ENCODE measurements at regions not wholly inside any gene's neighbourhood (a gene's known extent, or its start where the extent isn't known, plus 50 kb on each side); places are given as distances from the start of the nearest gene placed in this dataset.

DNA sequence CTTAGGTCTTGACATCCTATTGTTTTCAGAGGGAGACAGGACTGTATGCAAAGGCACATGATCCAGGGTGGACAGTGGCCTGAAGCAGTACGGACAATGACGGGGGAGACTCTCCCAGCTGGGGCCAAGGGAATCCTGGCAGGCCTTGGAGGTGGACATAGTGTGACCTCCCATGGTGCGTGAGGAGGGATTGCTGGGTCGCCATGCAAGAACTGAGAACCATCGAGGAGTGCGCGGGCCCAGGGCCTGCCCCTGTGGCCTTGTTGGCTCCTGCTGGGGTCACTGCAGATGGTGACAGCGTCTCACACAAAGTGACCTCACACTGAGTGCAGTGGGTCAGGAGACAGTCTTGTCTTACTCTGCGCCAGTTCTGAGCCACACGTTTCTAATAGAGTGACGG is 192.4 kb downstream of the GADD45G start:
- no peak for DNase-seq

DNA sequence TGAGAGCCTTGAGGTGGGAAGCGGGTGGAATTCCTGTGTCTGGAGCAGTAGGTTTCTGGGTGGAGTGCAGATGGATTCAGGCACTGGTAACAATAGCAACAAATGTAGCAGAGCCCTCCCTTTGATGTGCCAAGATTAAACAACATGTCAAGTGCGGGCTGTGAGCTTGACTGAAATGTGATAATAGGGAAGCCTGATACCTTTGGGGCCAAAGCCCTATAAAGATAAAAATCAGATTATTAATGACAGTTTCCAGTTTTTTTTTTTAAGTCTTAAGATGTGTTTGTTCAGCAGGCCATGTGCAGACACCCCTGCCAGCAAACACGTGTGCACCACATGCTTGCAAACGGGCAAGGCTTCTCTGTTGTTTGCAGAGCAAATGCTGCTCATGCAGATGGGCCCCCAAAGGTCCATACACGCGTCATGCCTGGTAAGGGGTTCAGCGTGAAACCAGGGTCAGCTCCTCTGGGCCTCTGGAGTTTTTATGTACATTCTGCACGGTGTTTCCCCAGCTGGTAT is 193.2 kb downstream of the GADD45G start:
- DNase-seq = no peak

GRCh38 chr9:89798547-89799120 is 193.8 kb downstream of the GADD45G start:
- DNase-seq = no peak

GRCh38 chr9:89799221-89799620 is 194.4 kb downstream of the GADD45G start:
- DNase-seq = no peak

DNA sequence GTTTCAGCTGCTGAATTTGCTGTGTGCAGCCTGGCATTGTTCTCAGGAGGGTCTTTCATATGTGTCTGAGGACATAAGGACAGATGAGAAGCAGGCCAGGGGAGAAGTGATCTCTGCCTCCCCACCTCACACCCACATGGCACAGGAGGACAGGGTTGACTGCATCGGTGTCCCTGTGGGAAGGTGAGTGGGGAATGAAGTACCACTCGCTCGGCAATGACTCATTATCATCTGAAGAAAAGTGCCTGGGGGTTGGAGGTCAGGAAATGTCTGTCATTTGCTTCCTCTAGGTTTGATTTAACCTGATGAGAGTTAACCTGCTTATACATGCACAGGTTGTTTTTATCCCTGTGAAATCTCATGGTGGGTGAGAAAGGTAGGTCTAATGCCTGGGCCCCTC is 195.0 kb downstream of the GADD45G start:
- DNase-seq = no peak

DNA sequence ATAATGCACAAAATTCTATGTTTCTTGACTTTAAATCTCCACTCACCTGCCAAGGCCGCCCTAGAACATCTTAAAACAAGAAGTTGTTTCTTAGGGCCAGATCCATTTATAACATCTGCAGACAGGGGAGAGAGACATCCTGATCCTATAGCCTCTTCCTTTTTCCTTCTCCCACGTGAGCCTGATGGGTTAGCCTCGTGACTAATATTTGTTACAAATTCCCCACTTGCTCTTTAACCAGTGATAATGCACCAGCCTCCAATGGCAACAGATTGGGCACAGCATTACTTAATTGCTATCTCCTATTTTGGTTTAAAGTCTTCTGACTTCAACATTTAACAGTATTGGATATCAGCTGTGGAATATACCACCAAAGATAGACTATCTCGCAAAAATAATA is 196.5 kb downstream of the GADD45G start:
- DNase-seq = no peak

DNA sequence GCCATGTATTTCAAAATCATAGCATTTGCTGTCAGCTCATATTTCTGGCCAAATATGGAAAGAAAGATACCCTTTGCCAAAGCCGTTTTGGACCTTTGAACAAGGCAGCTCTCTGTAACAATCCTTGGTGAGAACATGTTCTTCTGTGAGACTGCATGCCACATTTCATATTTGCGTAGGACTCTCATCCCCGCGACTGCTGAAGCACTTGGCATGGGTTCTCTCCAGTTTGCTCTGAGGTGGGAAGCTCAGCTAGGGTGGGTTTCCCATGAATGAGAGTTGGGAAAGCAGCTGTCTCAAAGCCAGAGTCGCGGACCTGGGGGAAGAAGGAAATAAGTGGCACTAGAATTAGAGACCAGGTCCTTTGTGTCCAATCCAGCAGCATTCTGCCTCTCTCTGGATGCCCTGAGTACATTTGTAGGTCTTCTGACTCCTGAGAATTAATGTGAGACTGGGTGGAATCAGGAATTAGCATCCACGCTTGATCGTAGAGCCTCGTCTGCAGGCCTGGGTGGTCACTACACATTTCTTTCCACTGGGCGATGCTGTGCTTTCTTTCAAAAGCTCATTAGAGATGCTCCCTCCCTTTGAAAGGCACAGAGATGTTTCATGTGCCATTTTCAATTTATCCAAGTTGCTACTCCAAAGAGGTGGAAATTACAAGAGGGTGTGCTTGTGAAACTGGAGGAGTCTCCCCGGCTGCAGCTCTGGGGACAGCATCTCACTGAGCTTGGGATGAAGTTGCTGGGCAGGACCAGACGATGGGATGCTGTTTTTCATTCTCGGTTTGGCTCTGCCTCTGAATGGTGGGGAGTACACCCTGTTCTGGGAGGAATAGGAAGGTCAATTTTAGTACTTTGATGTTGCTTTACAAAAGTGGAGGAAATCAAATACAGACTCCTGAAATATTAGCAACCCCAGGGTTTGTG is 197.2 kb downstream of the GADD45G start:
- no peak for DNase-seq

- no peak for DNase-seq
Measured at GRCh38 chr9:89802781-89803355, 198.1 kb downstream of the GADD45G start.

DNA sequence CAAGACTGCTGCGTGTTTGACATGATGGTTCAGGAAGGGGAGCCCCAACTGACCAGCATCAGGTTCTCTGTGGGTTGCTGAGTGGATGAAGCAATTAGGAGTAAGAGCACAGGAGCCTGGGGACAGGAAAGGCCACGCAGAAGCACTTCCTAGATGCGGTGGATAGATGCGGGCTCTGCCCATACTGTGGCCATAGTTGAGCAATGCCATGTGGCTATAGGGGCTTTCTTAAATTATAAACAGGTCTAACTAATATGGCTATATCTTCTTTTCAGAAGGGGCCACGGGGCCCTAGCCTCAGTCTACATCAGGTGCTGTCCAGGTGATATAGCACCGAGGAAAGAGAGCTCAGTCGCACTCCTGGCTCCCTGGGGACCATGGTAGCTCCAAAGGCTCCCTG is 198.6 kb downstream of the GADD45G start:
- no peak for DNase-seq

DNA sequence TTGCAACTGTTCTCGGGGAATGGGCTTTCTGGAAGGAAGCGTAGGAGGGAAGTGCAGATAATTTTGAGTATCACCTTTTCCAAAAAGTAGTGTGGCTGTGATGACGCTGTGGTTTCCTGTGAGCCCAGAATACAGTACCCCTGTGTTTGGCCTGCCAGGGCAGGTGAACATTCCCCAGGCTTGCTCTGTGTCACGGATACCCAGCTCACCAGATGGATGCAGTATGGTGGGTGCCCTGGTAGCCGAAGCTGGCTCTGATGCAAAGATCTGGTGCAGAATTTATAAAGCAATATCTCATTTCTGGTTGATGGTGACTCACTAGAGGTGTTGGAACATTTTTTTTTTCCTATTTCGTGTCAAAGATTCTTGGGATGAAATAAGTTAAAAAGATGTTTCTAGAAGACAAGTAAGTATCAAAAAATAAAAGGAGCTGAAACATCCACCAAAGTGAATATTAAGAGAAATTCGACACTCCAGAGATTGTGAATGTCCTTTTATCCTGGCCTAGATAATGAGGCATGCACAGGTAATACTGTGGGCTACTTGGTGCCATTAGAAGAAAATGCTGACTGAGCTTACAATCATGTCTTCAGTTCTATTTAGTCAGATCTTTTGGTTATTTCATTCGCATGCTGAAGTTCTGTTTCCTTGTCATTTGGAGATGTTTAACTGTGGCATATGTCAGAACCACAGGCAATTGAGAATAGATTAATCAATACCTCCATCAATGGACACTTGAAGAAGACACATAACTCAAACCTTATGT is 200.1 kb downstream of the GADD45G start:
- DNase-seq = no peak

DNA sequence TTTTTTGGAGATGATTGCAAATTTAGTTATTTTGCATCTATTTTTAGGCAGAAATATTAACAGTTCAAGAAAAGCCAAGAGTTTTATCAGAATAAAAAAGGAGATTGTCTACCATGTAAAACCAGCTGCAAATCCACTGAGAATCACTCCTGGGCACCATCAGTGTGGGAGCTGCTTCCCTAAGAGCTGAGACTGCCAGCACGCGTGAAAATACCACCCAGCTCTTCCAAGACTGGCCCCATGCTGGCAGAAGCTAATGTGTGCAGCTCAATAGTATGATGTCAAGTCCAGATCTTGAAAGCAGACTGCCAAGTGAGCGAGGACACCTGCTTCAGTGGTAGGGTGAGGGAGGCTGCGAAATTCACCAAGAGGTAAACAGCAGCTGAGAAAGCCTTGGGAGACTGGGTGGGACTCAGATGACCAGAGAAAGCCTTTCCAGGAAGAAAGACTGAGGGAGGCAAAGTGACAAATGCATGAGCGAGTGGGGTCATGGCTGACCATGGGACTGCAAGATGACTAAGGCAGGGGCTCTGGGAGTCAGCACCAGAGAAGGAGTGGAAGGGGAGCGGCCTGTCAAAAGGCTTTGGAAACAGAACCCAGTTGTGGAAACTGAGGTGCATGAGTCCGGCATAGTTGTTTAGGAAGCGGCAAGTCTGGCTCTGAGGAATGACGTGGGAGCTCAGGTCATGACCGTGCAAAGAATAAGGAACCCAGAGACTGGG is 200.9 kb downstream of the GADD45G start:
- no peak for DNase-seq

DNA sequence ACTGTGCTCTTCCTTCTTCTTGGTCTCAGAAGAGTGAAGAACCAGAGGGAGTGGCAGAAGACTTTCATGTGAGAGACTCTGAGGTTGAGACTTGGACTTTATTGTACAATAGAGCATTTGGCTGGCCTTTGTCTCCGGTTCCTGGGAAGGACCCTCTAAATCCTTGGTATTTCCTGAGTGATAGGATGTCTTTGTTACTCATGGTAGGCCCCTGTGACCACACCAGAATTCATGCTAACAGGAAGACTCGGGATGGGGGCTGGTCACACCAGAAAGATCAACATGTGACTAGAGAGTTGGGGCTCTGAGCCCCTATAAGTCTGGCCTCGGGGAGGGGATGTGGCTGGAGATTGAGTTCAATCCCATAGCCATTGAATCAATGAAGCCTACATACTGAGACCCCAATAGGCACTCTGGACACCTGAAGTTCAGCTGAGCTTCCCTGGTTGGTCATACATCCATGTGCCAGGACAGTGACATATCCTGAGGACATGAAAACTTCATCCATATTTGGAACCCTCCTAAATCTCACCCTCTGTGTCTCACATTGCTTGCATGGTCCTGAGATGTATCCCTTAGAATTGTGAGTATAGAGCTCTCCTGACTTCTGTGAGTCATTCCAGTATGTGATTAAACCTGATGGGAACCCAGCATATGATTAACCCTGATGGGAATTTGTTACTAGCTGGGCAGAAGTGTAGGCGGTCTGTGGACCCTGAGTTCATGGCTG is 201.7 kb downstream of the GADD45G start:
- no peak for DNase-seq

GRCh38 chr9:89807101-89807395 is 202.2 kb downstream of the GADD45G start:
- no peak for DNase-seq

- DNase-seq = no peak
Measured at GRCh38 chr9:89807682-89808075, 202.9 kb downstream of the GADD45G start.

- no peak for DNase-seq
Measured at GRCh38 chr9:89808076-89808755, 203.4 kb downstream of the GADD45G start.

DNA sequence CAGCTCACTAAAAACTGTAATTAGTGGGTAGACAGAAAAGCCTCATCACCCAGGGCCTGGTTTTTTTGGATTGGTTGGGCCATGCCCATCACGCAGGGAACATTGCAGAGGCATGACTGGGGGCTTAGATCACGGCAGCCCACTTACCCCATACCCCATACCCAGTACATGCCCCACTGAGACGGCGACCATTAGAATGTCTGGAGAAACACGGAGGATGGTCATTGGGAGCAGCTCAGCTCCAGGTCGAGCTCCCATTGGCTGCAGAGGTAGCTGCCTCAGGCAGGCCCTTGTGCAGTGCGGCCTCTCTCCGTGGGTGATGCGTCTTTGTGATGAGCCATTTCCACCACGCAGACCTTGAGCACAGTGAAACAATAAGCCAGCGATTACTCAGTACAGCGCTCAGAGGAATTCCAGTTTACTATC is 204.0 kb downstream of the GADD45G start:
- DNase-seq = no peak

GRCh38 chr9:89810431-89810830 is 205.6 kb downstream of the GADD45G start:
- no peak for DNase-seq

- no peak for DNase-seq
Measured at GRCh38 chr9:89811356-89811755, 206.5 kb downstream of the GADD45G start.

- DNase-seq = no peak
Measured at GRCh38 chr9:89811886-89812450, 207.2 kb downstream of the GADD45G start.

DNA sequence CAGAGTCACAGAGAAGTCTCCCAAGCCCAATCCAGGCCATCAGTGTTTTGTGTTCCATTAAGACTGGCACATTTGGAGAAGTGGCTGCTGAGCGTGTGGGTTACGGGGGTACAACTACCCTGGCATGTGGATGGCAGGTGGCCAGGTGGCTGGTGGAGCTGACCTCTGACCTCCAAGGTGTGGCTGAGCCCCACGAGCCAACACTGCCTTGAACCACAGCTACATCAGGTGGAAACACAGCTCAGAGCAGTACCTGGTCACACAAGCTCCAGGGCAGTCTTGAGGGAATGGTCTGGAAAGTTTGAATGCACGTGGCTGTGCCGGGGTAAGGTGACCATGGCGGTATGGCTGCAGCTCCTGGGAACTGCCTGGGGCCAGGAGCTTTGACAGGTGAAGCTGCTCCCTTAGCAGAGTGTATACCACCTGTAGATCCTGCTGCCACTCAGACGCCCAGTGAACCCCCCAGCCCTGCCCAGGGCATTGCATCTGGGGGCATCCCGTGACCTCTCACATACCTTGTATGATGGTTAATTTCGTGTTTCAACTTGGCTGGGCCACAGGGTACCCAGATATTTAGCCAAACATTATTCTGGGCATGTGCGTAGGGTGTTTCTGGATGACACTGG is 207.9 kb downstream of the GADD45G start:
- no peak for DNase-seq

All from CD4-positive, alpha-beta T cell treated with Interferon alpha-2 for 1 hour (primary cell).